ENCODE measurements at regions not wholly inside any gene's neighbourhood (a gene's known extent, or its start where the extent isn't known, plus 50 kb on each side); places are given as distances from the start of the nearest gene placed in this dataset.
"Not testable (repeated sequence)": the region's sequence is repeated elsewhere in the genome, so short reads cannot be mapped to it uniquely, and the experiment has no call there.

DNA sequence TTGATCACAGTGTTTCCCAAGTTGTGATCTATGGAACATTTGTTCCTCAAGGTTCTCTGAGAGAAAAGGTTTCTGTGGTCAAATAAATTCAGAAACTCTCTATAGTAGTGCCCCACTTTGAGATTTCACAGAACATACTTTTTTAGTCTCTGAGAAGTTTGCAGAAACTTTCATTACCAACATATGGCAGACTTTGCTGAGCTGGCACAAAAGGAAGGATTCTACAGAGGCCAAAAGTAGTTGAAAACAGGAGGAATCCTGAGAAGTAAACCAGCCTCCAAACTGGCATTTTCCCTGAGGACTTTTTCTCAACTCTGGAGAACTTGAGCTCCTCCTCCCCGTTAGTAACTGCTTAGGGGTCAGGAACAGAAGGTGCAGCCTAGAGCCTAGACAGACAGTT lies 117.8 kb upstream of the ESX1 start:
- DNase-seq = no peak

DNA sequence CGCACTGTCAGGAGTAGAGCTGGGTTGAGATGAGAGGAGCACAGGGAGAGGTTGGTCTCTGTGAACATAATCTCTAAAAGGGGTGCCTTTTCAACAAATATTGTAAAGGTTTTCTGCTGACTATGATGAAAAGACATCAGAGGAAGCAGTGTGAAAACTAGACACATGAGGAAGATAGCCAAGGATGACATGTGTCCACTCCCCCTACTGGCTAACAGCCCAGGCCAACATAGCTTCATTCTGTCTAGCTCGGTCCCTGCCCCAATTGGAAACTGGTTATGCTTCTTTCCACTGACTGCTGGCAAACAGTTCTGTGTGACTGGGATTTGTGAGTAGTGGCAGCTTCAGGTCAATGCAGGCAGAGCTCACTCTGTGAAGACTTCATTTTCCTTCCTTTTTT lies 115.4 kb upstream of the ESX1 start:
- no peak for DNase-seq

DNA sequence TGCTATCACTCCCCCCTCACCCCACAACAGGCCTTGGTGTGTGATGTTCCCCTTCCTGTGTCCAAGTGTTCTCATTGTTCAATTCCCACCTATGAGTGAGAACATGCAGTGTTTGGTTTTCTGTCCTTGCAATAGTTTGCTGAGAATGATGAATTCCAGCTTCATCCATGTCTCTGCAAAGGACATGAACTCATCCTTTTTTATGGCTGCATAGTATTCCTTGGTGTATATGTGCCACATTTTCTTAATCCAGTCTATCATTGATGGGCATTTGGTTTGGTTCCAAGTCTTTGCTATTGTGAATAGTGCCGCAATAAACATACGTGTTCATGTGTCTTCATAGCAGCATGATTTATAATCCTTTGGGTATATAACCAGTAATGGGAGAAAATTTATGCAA lies 106.0 kb upstream of the ESX1 start:
- not testable (repeated sequence) for DNase-seq

DNA sequence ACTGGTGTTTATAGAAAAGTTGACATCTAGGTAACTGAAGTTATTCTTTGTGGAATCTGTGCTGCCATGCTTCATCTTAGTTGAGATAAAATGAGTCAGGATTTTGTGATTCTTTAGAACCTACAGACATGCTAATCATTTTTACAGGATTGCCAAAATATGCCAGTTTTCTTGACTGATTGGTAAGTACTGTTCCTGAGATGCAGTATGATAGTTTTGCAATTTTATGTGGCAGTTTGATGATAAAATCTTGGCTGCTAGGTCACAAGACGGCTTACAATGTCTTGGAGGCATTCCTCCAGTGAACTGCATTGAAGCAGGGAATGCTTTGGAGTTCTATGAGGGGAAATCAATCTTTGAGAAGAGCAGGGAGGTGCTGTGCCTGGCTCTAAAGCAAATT lies 104.4 kb upstream of the ESX1 start:
- no peak for DNase-seq

DNA sequence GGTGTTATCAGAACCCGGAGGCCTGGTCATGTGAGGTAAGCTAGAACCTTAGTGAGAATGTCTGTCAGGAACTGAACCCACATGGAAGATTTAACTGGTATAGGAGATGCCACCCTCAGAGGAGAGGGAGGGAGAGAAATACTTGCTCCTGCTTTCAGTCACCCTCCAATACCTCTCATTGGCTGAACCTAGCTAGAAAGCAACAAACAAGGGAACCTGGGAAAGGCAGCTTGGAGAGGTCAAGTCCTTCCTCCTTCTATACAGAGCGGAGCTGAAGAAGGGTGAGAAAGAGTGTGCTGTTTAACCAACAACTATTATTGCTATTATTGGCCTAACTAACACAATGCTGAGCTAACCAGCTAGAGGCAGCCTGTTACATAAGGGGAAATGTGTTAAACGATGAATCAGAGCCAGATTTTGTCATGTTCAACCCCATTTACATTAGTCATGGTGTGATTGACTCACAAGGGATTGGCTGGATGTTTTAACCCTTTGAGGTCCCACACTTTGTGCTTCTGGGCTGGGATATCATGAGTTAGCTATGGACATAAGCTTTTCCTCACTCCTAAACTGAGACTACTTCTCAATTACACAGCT lies 96.5 kb upstream of the ESX1 start:
- DNase-seq = no peak

DNA sequence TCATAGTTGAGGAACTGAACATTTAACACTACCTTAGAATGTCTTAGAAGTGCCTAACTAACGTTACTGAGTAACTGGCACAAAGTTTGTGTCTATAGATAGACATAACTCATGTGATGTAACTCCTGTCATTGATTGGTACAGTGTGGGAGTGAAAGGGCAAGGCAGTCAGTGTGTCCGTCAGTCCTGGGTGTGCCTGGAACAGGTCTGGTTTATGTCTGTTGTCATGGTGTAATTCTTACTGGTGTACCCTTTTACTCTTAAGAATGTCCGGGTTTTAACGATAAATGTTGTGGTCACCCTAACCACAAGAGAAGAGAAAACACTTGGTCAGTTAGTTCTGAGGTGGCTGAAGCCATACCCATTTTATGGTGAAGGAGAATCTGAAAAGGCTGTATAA lies 93.1 kb upstream of the ESX1 start:
- no peak for DNase-seq

DNA sequence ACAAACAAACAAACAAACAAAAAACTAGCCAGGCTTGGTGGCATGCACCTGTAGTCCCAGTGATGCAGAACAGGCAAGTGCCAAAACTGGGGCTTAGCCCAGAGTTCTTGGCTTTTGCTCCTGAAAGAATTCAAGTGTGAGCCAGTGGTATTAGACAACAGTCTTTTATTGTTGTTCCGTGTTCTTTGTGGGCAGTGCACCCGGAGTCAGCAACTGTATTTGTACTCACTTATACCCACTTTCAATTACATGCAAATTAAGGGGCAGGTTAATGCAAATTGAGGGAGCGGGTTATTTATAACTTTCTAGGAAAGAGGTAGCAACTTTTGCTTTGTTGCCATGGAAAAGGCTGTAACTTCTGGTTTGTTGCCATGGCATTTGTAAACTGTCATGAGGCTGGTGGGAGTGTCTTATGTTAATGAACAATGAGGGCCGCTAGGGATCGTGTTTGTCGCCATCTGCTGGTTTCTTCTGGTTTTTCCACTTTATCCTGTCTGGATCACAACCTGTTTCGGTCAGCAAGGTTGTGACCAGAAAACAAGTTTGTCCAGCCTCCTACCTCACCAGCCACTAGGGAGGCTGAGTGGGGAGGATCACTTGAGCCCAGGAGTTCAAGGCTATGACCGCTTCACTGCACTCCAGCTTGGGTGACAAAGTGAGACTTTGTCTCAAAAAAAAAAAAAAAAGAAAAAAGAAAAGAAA lies 88.8 kb upstream of the ESX1 start:
- peak; percentile 1 for DNase-seq

DNA sequence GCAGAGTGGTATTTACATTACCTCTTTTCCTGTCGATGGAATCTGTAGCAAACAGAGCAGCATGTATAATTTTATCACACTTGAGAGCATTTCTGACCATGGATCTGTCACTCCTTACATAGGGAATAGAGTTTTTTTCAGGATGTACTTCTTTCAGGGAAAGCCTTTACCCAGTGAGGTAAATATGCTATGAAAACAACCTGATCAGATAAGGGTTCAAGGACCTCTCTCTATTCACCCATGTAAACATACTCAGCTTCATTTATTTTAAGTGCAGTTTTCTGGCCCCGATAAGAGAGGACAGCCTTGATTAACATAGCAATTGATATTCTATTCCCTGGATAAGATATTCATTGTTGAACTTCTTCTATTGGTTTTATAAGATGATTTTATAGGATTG lies 87.3 kb upstream of the ESX1 start:
- DNase-seq = no peak

DNA sequence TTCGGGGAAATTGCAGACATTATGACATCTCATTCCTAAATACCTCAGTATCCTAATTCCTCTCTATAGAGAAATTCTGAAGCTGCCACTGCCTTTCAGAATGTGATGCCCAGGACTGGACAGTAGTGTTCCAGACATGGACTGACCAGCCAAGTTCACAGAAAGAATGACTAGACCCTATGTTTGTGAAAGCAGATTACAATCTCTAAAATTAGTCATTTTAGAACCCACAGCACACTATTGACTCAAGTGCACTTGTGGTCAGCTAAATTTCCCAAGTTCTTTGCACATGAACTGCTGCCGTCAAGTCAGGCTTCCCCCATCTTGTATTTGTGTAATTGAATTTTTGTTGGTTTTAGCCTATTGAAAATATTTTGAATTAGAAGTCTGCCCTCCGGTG lies 81.0 kb upstream of the ESX1 start:
- no peak for DNase-seq

DNA sequence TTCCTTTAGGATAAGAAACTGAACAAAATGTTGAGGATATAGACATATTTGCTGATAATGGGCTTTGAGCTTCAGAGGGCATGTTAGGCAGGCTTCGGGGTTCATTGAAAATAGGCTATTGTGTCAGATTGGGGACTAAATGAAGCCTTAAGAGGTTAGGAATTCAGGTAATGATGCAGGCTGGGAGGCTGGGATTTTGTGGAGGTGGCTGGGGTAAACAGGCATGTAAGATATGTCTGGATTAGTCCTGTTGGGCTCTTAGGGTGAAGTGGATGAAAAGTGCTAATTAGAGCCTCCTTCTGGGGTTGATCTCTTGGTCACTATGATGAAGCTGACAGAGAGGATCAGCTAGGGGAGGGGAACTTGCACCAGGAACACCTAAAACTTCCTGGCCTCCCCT lies 80.2 kb upstream of the ESX1 start:
- DNase-seq = no peak

DNA sequence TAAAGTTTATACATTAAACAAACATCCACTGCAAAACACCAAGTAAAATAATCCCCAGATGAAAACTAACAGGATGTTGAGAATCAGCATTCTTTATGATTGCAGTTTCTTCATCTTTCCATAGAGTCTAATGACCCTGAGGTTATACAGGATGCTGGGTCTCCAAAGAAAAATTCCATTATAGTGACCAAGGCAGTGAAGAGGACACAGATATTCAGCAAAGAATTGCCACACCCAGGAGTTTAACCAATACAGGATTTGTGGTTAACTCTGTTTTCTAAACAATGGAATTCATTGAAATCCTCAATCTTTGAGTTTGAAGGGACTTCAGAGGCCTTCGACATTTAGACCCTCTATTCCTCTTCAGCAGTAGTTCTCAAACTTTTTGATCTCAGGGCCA lies 76.2 kb upstream of the ESX1 start:
- DNase-seq = no peak

DNA sequence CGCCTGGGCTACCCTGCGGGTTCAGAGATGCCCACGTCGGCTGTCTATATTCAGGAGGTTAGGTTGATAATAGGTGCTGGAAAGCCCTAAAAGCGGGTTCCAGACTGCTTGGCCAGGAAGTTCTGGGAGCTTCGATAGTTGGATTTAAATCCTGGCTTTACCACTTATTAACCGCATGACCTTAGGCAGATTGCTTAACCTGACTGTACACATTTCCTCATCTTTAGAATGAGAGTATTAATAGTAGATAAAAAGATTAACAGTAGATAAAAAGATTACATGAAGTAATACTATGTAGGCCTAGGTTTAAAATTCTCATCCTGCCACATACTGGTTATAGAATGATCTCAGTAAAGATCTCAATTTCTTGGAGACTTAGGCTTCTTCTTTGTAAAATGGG lies 75.0 kb upstream of the ESX1 start:
- no peak for DNase-seq

DNA sequence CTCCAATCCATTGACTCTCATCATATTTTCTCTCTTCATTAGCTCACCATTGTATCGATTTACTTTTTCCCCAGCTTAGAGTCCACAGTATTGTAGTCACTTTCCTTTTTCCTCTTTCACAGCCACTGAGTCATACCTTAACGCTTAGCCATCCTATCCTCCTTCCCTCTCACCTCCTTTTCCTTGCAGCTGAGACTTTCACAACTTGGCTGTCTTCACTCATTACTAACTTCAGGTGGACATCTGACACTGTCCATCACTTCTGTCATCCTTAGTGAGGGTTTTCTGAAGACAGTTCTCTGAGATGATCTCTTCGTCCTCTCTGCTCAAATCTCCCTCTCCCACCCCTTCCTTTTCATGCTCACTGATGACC lies 70.5 kb upstream of the ESX1 start:
- no peak for DNase-seq

DNA sequence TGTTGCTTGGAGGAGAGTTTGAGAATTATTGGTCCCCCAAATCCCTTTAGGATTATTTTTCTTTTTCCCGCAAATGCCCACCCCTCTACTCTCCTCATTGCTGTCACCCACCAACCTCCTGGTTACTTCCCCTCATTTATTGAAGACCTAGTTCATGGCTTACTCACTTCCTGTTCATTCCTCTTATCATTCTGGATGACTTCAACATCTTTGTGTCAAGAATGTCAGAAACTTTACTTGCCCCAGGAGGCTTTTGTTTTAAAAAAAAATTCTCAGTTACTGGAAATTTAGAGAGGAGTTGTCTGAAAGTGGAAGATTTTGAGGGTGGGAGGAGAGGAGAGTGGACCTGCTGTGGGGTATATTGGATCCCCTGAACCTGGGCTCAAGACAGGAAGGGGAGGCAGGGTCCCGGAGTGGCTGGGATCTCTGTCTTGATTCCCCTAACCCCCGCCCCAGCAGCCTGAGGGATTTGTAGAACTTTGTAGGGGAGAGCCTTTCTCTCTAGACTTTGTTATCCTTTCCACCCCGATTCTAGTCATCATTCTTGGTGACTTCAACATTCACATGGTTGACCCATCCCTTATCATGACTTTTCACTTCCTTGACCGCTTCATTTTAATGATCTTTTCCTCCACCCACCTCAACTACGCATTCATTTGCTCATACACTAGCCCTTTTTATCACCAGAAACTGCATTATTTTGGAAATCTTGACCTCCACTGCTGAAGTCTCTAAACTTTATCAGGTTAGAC lies 69.9 kb upstream of the ESX1 start:
- DNase-seq = no peak

DNA sequence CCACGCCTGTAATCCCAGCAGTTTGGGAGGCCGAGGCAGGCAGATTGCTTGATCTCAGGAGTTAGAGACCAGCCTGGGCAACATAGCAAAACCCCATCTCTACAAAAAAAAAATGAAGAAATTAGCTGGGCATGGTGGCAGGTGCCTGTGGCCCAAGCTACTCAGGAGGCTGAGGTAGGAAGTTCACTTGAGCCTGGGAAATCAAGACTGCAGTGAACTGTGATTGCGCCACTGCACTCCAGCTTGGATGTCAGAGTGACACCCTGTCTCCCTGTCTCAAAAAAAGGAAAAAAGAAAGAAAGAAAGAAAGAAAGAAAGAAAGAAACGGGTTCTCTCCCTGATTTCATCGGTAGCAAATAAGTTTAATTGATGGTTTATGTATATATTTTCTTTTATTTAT lies 64.6 kb upstream of the ESX1 start:
- DNase-seq = no peak

DNA sequence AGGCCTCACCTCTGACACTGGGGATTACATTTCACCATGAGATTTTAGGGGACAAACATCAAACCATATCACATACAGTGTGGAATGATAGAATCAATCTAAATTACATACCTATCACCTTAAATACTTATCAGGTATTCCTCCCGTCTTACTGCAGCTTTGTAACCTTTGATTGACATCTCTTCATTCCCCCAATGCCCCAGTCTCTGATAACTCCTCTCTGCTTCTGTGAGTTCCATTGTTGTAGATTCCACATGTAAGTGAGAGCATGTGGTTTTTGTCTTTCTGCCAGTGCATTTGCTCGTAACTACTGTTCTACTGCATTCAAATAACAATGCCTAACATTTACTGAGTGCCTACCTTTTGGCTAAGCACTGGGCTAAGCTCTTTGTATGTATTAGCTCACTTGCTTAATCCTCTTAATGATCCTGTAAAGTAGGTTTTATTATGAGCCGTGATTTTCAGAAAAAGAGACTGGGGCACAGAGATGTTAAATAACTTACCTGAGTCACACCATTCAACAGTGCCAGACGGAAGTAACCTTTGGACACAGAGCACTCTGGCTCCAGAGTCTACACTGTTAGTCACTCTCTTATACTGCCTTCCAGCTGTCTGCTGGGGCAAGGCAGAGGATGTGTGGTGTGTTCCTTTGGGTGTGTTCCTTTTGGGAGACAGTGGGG lies 63.7 kb upstream of the ESX1 start:
- DNase-seq = no peak

DNA sequence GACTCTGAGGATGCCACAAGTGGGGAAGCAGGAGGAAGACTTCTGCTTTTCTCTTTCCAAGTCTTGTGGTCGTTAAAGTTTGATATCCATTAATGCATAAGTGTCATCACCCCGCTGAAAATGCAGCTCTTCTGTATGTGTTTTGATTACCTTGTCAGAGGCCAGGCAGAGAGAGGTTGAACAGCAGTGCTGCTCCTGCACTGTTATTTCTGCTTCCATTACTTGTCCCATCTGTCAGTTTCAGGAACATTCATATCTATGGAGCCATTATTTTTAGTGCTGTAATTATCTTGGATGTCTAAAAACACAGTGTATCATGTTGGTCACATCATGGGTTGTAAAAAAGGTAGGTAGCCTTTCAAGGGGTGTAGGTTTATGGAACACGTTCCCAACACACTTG lies 62.0 kb upstream of the ESX1 start:
- DNase-seq = no peak

DNA sequence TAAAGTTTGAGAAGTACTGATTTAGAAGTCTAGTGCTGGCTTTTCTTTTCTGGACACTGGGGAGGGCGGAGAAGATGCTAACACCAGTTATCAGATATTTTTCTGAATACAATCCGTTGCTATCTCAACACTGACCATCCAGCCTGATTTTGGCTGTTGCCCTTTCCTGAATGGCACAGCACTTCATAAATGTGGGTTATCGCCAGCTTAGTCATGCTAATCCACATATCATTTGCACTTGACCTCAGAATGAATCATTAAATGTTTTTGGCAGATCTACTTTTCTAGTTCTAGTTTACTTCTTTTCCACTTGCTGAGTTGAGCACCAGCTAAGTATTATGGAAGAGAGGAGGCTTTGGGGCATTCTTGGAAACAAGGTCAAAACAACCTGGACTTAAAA lies 60.8 kb upstream of the ESX1 start:
- no peak for DNase-seq

DNA sequence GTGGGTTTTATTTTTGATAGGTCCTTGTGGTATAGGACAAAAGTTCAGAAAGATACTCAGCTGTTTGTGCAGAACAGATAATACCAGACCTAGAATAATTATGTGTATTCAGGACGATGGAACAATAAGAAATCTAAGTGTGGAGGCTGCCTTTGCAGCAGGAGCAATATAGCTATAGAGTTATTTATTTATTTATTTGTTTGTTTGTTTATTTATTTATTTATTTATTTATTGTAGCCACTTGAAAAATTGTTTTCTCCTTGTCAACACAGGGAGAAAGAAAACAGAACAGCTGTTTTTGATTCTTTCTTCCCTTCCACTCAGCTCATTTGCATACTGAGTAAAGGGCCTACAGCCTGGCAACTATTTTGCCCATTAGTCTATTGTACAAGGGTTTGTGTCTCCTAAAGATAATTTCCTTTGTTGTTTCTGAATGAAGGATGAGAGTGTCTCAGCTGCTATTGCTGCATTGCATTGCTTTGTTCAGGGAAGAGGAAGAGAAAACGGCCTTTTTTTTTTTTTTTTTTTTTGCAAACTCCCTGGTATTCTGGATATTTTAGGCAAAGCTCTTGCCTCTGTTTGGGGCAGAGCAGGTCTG lies 56.0 kb upstream of the ESX1 start:
- DNase-seq = no peak

DNA sequence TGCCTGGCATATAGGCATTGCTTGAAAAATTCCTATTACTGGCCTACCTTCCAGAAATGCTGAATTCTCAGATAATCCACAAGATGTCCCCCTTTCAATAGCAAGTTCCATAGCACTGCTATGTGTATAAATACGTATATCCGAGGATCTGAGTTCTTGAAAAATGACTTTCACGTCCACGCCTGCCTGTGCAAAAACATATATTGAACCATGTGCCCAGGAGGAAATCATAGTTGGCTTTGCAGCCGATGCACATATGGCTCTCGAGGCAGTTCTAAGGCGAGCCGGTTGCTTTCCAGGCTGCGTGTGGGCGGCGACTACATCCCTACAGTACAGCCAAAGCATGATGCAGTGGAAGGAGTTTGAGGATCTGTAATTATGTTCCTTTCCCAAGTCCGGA lies 55.4 kb upstream of the ESX1 start:
- no peak for DNase-seq

DNA sequence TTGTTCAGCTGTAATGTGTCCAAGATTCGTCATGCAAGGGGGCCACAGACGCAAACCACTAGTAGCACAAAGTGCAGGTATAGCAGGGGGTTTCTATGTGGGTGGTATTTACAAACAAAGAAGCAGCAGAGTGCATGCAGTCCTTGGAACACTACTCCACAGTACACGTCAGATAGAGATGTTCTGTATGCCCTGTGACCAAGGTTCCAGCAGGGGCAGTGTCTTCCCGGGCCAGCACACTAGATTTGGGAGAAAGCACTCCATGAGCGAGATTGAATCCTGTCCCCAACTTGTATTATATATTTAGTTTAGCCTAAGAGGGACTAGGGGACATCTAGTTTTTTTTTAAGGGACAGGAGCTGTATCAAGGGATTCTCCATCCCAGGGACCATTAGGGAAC lies 54.4 kb upstream of the ESX1 start:
- no peak for DNase-seq

DNA sequence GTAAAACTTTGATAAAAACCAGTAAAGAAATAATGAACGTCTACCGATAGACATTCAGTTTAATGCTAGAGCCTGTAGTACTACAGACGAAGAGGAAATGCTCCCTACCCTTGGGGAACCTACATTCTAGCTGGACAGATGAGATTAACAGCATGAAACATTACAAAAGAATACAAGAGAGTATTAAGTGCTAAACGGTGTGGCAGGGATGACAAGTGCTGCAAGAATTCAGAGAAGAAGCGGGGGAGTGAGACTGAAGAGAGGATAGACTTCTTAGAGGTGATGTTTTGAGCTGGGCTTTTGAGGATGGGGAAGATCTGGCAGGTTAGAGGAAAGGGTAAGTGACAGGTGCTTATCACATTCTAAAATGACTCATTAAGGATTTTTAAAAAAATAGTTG lies 52.6 kb upstream of the ESX1 start:
- DNase-seq = no peak

DNA sequence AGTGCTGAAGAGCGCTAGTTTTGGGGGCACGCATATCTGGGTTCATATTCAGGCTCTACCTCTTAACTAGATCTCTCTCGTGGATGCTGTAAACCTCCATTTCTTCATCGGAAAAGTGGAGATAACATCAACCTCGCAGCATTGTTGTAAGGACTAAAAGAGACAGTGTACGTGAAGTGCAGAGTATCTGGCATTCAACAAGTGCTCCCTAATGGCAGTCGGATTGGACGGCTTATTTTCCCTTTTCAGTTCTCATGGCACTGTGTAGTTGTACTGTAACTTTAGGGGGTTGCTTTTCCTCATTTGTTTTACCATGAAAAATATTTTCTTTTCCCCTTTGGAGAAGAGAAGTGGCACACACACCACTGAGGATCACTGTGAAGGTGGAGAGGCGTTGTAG lies 51.4 kb upstream of the ESX1 start:
- DNase-seq = no peak

All from NCI-H2171 (cell line).